ENCODE measurements at regions not wholly inside any gene's neighbourhood (a gene's known extent, or its start where the extent isn't known, plus 50 kb on each side); places are given as distances from the start of the nearest gene placed in this dataset.

DNA sequence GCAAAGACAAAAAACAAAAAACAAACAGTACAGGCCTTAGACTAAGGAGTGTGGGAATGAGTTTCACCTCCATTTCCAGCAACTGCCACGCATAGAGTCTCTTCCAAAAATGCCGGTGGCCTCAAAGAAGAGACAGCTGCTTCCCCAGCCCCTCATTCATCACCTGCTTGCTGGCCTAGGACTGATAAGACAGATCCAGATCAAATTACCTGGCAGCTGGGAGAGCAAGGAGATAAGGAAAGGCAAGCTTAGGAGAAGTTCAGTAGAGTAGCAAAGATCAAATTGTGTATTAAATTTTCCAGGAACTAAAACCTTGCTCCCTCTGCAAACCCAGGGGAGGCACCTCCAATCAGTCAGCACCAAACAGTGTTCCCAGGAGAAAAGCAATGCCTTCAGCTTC lies 325.8 kb upstream of the CTNNB1 start:
- no peak overlapping the region for H3K27ac ChIP-seq (ENCODE audit: insufficient read length, low read depth, low read length)
- no CpG with 5 or more reads among the region's 2 CpGs for WGBS (ENCODE audit: extremely low coverage, insufficient read length, low lambda C conversion rate)
- no peak overlapping the region for H2BK15ac ChIP-seq (ENCODE audit: low read depth, low read length)
- H3K9ac ChIP-seq (ENCODE audit: extremely low read depth, insufficient read length, low read length), result no peak overlapping the region
- H3K4ac ChIP-seq (ENCODE audit: low read depth, low read length), result no peak overlapping the region
- no peaks in the 10 kb centered on the region for H3K27me3 ChIP-seq (ENCODE audit: insufficient read depth, low read length)
- H3T11ph ChIP-seq (ENCODE audit: low read length), result no peak overlapping the region
- H3K4me2 ChIP-seq (ENCODE audit: insufficient read depth, insufficient read length, low read length), result no peak overlapping the region
- no peaks in the 10 kb centered on the region; a peak in 1 of 7 replicates for H3K36me3 Mint-ChIP-seq (ENCODE audit: insufficient read depth in 1 of 3, low read depth in 3 of 3)
- no peak overlapping the region for H2AK5ac ChIP-seq (ENCODE audit: insufficient read length, low read length)
- no peaks in the 10 kb centered on the region for H3K9me3 ChIP-seq (ENCODE audit: control insufficient read depth, low read depth, low read length)
- no peak overlapping the region; a peak in 1 of 7 replicates for H3K27ac Mint-ChIP-seq
- no peaks in the 10 kb centered on the region; the same call in 1 of the 2 replicates for H3K4me1 ChIP-seq (ENCODE audit: insufficient read depth, low read length)
- H3K79me2 ChIP-seq (ENCODE audit: insufficient read depth, low read length), result no peaks in the 10 kb centered on the region
- H3K9me3 Mint-ChIP-seq, result no peaks in the 10 kb centered on the region
- no peaks in the 10 kb centered on the region for H3K23me2 ChIP-seq (ENCODE audit: insufficient read length, low read depth, low read length, poor library complexity, severe bottlenecking)
- H3K4me3 Mint-ChIP-seq, result no peak overlapping the region
- no peak overlapping the region for H3K14ac ChIP-seq (ENCODE audit: insufficient read depth, low read length)
- H3K56ac ChIP-seq (ENCODE audit: insufficient read length, low read depth, low read length), result no peak overlapping the region
- no peaks in the 10 kb centered on the region for H4K20me1 ChIP-seq (ENCODE audit: control insufficient read depth, insufficient read depth, insufficient read length)
- H4K91ac ChIP-seq (ENCODE audit: insufficient read length, low read depth, low read length), result no peak overlapping the region
- H2BK120ac ChIP-seq (ENCODE audit: low read depth, low read length, poor library complexity, severe bottlenecking), result no peak overlapping the region
- TF ChIP-seq, protein P1, sequence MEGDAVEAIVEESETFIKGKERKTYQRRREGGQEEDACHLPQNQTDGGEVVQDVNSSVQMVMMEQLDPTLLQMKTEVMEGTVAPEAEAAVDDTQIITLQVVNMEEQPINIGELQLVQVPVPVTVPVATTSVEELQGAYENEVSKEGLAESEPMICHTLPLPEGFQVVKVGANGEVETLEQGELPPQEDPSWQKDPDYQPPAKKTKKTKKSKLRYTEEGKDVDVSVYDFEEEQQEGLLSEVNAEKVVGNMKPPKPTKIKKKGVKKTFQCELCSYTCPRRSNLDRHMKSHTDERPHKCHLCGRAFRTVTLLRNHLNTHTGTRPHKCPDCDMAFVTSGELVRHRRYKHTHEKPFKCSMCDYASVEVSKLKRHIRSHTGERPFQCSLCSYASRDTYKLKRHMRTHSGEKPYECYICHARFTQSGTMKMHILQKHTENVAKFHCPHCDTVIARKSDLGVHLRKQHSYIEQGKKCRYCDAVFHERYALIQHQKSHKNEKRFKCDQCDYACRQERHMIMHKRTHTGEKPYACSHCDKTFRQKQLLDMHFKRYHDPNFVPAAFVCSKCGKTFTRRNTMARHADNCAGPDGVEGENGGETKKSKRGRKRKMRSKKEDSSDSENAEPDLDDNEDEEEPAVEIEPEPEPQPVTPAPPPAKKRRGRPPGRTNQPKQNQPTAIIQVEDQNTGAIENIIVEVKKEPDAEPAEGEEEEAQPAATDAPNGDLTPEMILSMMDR (conservative IDR thresholded peaks at IDR 0.05), result no peak
- no peak overlapping the region for H3K23ac ChIP-seq (ENCODE audit: insufficient read length, low read depth, low read length)
- no peak overlapping the region for H4K5ac ChIP-seq (ENCODE audit: insufficient read length, low read depth, low read length)
- peaks cover 23 to 34% of the 10 kb centered on the region in 2 experiments for H3K4me1 Mint-ChIP-seq
- no peak overlapping the region for H2BK12ac ChIP-seq (ENCODE audit: insufficient read length, low read depth, low read length)
- H2BK5ac ChIP-seq (ENCODE audit: insufficient read length, low read length), result no peak overlapping the region
- 0 out of 2 replicates have a peak, but pooled peaks cover 2% of the 10 kb centered on the region for H3K27me3 Mint-ChIP-seq (ENCODE audit: low read depth)
- no peak overlapping the region for H4K8ac ChIP-seq (replicated peaks; ENCODE audit: insufficient read length, low read depth, low read length)
- DNase-seq, result no peak
- H2BK20ac ChIP-seq (ENCODE audit: low read depth, low read length, poor library complexity, severe bottlenecking), result no peak overlapping the region
- H3K18ac ChIP-seq (ENCODE audit: insufficient read length, low read depth, low read length), result no peak overlapping the region
- no peaks in the 10 kb centered on the region for H3K79me1 ChIP-seq (ENCODE audit: insufficient read depth, low read depth, low read length, poor library complexity, severe bottlenecking)
- H2AFZ ChIP-seq (ENCODE audit: low read length), result no peak overlapping the region

Data from H9 (cell line).